Superior temporal gyrus (tissue), 1 donor: ENCODE measurements at regions not wholly inside any gene's neighbourhood (a gene's known extent, or its start where the extent isn't known, plus 50 kb on each side); places are given as distances from the start of the nearest gene placed in this dataset.

Source experiments
- DNase-seq: peaks from one replicate; pipeline ENCODE4 v3.0.0-alpha.2; 2016; ENCODE audit errors: extremely low spot score

DNA sequence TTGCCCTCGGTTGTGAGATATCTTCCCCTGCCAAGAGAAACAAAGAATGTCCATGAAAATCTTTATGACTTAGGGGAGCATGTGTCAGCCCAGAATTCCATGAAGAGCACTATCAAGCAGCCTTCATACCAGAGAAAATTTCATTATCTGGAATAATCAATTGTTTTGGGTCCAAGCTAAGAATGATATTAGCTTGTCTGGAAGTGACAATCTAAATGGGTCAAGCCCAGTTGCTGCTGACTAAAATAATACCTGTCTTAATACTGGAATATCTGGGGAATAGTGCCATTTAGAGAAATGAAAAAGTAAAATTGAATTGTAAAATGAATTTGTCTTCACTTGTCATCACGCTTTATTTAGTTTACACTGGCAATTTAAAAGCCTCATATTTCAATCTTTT lies 407.4 kb downstream of the PLA2G4A start:
- no peak for DNase-seq

DNA sequence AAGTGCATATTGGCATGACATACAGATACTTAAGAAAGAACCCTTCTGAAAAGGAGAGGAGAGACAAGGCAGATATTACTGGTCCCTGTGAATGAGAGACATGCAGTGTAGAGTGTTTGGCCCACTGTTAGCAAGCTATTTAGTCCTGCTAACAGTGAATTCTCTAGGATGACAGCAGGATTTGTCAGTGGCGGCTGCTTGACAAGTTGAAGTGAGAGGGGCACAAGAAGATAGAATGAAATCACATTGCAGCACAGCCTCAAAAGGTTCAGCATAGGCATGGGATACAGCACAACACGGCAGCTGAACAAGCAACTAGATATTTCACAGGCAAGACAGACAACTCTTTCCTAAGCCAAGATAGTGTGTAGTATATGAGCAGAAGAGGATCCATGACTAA lies 407.9 kb downstream of the PLA2G4A start:
- DNase-seq = no peak

DNA sequence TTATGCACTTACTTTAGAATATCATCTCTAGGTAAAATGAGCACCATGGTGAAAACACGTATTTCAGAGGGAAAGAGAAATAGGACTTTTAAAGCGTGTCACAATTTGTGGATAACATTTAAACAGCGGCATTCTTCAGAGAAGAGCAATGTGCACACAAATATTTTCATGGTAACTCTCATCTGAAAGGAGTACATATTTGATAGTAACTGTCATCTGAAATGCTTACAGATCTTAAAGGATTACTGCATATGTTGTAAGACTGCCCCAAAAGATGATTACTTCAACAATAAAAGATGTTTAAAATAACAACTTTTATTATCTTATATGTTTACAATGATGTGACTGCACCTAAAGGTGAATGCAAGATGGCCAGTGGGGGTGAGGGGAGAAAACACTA lies 408.8 kb downstream of the PLA2G4A start:
- DNase-seq = no peak

DNA sequence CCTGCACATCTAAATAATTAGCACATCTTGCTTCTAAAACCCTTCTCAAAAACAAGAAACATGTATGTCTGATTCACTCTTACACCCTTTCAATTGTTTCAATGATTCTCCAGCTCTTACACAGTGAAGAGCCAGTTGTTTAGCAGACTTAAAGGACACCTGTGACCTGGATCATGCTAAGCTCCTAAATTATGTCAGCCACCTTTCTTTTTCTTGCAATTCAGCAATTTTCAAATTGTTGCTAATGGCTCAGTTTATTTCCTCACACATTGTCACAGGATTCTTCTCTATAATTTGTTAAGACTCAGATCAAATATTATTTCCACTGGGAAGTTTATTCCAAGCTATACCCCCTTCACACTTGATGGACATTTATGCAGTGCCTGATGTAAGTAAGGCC lies 413.2 kb downstream of the PLA2G4A start:
- DNase-seq = no peak

DNA sequence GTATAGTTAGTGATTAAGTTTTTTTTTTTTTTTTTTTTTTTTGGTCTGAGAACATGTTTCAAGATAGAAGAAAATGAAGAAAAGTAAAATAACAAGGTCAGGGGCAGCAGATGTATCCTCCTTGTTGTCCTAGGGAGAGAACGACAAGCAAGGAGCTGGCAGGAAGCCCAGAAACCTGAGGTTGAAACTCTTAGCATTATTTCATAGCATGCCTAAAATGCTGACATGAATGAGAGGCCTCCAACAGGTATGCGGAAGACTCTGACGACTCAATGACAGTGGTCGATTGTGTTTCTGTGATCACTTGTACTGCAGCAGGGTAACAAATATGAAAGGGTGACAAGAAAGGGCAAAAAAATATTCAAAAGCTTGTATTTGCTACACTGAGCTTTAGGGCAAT lies 415.9 kb downstream of the PLA2G4A start:
- DNase-seq = no peak

DNA sequence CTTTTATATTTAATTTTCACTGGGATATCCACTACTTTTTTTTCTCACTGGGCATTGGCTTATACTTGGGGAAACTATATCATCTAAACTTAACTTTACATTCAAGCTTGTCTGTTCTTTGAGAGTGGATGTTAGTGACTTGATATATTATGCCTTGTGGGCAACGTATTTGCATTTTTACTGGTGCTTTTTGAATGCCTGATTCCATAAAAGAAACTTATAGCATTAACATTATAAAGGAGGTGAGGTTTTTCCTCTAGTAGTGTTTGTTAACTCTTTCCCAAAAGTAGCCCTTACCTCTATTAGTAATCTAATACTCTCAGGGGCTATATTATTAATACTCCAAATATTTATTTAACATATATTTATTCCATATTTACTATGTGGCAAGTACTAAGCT lies 416.5 kb downstream of the PLA2G4A start:
- no peak for DNase-seq

DNA sequence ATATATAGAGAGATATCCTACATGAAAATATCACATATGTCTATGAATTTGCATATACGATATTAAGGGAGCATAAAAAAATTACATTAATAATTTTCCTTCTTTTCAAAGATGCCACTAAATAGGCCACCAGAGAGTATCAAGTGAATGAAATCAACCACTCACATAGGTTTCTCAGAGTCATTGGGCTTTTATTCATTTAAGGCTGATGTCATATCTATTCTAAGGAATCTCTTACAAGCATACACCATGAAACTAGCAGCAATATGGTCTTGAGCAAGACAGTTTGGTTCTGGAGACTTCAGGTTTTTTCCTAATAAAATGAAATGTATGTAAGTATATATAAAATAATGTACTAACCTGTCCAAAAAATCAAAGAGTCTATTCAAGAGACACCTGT lies 420.4 kb downstream of the PLA2G4A start:
- no peak for DNase-seq

DNA sequence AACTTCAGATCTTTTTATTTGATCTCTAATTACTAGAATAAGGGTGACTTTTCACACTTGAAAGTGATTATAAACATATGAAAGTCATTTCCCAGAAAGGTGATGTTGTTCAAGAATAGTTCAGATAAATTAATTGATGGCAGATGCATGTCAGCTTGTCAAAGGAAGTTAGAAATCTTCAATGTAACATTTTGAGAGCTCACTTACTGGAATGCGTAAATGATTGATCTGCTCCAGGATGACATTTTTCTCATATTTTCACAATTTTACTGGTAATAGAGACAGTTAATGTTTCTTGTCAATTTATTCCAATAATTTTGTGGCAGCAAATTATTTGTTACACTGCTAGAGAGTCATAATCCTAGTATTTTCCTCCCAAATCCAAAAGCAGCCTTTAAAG lies 424.2 kb downstream of the PLA2G4A start:
- no peak for DNase-seq

DNA sequence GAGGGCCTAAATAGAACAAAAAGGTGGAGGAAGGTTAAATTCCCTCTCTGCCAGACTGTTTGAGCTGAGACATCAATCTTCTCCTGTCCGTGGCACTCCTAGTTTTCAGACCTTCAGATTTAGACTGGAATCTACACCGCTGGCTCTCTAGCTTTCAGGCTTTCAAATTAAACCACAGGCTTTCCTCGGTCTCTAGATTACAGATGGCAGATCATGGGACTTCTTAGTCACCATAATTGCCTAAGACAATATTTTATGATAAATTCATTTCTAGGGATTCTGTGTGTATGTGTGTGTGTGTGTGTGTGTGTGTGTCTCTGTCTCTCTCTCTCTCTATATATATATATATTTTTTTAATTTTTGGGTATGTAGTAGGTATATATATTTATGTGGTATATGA lies 428.7 kb downstream of the PLA2G4A start:
- DNase-seq = no peak

DNA sequence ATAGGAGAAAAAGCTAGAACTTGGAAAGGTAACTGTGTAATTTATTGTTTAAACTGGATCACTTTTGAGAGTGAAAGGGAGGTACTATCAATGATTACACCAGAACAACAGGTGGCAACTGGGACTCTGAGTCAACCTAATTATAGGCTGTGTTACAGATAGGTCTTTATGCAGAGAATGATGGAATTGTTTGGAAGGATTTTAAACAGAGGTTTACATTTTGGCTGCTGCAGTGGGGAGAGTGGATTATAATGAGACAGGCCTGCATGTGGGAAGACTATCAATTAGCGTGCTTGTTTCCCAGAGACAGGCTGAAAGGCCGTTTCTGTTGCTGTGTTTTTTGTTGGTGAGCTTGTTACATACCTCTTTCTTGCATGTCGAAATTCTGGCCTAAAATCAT lies 432.9 kb downstream of the PLA2G4A start:
- peak; percentile 60 for DNase-seq

DNA sequence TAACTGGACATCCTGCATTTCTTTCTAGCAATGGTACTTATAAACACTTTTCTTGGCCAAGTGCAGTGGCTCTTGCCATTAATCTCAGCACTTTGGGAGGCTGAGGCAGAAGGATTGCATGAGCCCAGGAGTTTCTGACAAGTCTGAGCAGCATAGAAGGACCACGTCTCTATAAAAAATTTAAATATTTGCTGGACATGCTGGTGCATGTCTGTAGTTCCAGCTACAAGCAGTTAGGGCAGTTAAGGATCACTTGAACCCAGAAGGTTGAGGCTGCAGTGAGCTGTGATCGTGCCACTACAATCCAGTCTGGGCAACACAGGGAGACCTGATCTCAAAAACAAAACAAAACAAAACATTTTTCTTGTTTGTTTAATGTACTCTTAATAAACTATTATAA lies 434.0 kb downstream of the PLA2G4A start:
- DNase-seq = no peak

DNA sequence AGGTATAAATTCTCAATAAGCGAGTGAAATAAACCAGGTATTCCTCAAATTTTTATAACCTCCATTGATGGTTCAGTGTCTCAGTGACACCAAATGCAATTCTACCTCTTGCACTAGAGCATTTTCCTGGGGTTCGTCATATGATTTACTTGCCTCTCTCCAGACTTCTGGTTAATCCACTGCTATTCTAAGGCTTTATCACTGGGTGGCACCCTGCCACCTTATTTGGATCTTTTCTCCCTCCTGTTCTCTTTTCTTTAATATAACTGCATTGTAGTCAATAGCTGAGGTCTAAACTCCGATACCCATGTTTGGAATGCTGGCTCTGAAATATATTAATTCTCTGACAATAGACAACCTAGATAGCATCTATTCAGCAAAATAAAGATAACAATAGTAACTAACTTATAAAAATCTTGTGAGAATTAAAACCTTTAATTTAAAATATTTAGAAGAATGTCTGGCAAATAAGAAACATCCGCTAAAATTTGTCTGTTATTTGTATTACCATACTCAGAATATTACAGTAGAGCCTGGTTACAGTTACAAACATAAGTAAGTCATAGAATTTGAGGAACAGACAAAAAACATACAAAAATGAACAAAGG lies 436.4 kb downstream of the PLA2G4A start:
- peak; percentile 89 for DNase-seq

DNA sequence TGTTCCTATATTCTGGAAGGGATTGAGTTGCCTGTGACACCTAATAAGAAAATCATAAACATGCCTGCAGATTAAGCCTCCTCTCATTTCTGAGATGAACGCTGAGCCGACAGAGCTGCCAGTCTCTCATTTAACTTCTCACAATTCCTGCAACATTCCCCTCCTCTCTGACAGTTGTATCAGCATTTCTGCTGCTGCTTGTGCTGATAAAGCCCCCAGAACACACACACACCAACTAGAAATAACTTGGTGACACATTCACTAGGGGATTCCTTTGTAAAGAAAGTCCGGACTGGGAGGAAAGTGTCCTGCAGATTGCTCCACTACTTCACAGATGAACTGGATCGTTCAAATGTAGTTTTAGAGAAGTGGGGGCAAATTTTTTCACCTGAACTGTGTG lies 437.3 kb downstream of the PLA2G4A start:
- DNase-seq = no peak

DNA sequence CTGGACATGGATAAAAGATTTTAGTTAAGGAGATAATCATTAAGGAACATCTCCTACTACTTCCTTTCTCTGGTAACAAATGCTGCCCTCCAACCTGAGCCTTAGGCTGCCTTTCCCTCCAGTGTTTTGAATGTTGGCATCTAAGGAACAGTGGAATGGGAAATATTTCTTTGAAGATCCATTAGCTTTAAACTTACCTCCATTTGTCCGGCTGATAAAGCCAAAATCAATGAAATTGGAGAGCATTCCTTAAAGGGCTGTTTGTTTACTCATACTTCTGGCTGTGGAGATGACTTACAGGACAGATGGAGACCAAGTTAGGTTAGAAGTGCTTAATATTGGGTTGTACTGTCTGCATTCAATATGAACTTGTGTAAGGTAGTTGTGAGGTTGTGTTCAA lies 439.1 kb downstream of the PLA2G4A start:
- DNase-seq = no peak

DNA sequence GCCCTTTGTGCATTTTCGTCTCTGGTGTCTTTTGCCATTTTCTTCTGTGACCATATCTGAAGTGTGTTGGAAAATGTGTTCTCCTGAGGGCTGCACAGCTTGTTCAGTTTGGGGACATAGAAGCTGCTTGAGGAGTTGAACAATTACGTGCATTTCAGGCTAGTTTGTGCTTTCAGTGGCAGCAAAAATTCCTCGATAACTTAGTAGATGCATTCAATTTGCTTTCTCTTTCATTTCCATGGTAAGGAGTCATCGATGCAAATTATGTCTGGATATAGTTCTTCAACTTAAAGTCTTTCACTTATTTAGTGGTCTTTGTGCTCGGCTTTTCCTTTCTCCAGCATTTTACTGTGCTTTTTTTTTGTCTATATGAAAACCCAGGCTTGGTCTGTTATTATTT lies 441.5 kb downstream of the PLA2G4A start:
- DNase-seq = no peak

DNA sequence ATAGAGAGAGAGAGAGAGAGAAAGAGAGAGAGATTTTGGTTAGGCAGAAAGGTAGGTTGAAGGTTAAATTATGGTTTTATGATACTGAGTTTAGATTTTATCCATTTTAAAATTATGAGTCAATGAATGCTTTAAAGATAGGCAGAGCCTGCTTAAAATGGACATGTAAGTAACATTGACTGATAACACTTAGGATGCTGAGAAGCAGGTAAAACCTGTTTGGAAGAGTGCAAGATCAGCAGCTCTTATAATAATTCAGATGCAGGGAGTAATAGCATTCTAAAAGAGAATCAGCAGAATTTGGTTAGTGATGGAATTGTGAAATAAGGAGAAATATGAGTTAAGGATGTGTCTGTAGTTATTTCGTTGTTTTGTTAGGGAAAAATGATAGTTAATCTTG lies 446.6 kb downstream of the PLA2G4A start:
- DNase-seq = no peak

DNA sequence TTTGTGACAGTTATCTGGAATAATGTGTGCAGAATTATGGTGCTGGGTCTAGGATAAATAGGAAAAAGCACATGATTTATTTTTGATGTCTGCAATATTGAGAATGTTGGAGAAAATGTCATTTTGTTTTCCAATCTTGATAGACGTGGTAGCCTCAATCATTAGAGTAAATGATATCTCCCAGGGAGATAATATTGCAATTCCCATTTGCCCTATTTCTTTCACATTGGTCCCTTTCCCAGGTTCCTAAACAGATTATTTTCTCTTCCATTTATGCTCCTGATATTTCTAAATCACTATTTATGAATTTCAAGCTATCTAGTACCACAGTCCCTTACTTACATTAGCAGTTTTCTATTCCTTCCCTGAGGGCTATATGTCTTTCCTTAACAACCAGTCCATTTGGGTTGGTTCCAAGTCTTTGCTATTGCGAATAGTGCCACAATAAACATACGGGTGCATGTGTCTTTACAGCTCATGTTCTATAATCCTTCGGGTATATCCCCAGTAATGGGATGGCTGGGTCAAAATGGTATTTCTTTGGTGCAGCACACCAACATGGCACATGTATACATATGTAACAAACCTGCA lies 447.3 kb downstream of the PLA2G4A start:
- DNase-seq = no peak

DNA sequence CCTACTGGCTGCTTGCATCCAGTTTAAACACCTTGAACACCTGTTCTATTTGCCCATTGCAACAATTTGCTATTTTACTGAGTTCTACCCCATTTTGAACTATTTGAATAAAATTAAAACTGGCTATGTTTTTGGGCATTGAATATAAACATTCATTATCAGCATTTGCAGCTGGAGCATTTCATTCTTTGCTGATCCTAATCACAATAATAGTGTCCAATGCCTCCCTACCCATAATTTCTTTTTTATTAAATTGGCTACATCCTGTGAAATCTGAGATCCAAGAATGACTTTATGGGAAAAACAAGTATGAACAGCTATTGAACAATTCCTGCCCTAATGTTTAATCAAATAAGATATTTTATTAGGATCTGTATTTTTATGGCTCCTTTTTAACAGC lies 447.9 kb downstream of the PLA2G4A start:
- no peak for DNase-seq

DNA sequence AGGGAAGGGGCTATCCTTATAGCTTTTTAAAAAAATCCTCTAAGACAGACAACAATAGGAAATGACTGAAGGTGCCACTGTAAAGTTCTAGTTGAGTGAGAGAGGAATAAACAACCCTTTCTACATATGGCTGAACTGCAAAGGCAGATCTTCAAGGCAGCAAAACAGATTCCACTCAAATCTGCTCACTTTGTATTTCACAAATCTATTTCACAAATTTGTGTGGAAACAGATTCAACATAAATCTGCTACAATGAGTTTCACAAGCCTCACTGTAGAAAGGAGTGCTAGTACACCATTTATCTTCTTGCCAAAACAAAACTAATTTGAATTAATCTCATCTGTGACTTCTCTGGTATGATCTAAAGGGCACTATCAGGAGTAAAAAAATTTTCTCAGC lies 451.3 kb downstream of the PLA2G4A start:
- no peak for DNase-seq

DNA sequence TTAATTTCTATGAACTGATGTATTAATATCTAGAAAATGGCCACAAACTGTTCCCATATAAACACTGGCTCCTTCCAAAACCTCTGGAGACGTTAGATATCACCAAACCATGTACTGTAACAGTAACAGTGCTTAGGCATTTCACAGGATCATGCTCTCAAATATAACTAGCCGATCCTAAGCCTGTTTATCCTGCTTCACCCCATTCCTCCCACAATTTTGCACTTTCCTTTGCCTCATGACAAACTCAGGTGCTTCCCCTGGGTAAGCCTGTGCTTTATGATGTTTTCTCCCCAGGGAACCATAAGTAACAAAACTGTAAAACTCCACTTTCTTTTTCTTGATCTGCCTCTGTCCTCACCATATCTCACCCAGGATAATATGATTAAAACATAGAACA lies 452.3 kb downstream of the PLA2G4A start:
- DNase-seq = no peak

DNA sequence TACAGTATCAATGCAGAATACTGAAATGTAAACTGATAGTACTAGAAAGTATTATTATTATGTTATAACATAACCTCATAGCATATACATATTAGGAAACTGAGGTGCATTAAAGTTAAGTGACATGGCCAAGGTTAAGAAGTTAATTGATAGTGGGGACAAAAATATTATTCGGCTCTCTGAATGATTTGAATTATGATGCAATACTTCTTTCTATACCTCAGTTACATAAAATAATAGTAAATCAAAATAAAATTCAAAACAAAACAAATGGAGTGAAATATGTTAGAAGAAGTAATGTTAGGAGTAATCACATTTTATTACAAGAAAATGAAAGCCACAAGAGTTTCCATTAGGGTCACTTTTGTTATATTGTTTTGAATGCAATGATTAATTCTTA lies 455.2 kb downstream of the PLA2G4A start:
- no peak for DNase-seq

DNA sequence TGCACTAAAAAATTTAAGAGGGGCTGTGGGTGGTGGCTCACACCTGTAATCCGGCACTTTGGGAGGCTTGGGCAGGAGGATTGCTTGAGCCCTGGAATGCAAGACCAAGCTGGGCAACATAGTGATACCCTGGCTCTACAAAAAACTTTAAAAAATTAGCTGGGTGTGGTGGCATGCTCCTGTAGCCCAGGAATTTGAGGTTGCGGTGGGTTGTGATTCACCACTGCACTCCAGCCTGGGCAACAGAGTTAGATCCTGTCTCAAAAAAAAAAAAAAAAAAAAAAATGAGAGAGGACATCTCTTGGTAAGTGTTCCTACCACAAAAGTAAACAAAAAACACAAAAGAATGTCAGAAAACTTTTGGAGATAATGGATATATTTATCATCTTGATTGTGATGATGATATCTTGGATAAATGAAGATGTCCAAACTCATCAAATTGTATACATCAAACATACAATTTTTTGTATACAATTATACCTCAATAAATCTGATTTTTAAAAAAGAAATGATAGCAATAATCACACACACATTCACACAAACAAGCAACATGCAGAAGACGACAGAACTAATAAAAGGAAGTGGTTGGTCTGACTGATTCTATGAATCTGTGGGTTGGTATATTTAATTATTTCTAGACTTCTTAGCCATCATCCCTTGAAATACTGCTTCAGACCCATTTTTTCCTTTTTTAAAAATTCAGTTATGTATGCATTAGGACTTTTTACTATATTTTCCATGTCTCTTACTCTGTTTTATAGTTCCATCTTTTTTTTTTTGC lies 465.9 kb downstream of the PLA2G4A start:
- no peak for DNase-seq

DNA sequence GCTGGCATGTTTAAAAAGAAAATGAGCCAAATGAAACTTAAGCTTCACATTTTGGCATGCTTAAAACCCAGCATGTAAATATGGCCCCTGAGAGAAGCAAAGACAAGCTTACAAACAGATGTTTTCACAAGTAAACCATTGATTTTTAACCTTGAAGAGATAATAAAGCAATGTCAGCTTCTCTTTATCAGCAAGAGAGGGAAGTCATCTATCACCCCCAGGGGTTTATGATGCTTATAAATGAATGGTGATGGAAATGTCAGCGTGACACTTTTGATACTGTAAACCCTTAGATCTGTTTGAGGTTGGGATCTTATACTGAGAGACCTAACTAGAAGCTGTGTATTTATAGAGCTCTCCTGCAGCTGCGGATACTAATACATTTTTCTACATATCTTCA lies 471.3 kb downstream of the PLA2G4A start:
- no peak for DNase-seq
